Islet of Langerhans (tissue), 1 donor: ENCODE measurements at regions not wholly inside any gene's neighbourhood (a gene's known extent, or its start where the extent isn't known, plus 50 kb on each side); places are given as distances from the start of the nearest gene placed in this dataset.

Source experiments
- FAIRE-seq: peaks from one replicate; lab custom pipeline; 2011; peaks lifted over from hg19 to GRCh38; lab: Jason Lieb, UNC

- no peak for FAIRE-seq
Observed at GRCh38 chr6:87936065-87936464, 111.6 kb upstream of the SPACA1 start.

- FAIRE-seq: no peak
Observed at GRCh38 chr6:87935196-87935595, 112.4 kb upstream of the SPACA1 start.

DNA sequence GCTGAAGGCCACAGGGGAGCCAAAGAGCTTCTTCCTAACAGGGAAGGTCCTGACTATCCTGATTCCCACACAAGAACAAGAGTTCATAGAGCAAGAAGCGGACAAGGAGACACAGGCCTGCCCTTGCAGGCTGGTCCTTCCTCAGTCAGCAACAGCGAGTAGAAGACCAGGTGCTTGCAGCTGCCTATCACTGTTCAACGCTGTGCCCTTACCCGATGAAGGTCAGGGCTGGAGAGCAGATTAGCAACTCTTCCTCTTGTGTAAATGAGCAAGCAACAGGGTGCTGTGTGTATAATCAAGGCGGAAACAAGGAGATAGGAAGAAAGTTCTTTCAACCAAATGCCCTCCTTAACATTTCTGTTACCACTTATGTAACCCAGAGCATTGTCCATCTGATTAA lies 115.3 kb upstream of the SPACA1 start:
- no peak for FAIRE-seq

- no peak for FAIRE-seq
Observed at GRCh38 chr6:87929843-87930288, 117.8 kb upstream of the SPACA1 start.

- FAIRE-seq: no peak
Observed at GRCh38 chr6:87926687-87927086, 121.0 kb upstream of the SPACA1 start.

DNA sequence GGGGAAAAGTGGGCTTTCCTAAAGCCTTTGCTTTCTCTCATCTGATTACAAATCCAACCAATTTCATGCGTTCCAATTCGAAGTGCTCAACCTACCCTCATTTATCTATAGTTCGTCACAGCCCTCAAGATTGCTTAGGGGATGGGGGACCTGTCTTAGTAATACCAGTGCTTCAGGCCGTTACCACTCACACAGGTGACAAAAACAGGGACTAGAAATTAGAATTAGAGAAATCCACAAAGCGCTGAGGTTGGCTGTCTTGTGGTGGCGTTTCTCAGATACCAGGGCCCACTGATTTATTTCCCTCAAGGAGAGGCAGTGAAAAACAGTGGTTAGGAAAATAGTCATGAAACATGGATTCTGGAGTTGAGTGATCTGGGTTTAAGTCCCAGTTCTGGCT lies 121.6 kb upstream of the SPACA1 start:
- no peak for FAIRE-seq

GRCh38 chr6:87925373-87926060 lies 122.1 kb upstream of the SPACA1 start:
- FAIRE-seq: no peak

DNA sequence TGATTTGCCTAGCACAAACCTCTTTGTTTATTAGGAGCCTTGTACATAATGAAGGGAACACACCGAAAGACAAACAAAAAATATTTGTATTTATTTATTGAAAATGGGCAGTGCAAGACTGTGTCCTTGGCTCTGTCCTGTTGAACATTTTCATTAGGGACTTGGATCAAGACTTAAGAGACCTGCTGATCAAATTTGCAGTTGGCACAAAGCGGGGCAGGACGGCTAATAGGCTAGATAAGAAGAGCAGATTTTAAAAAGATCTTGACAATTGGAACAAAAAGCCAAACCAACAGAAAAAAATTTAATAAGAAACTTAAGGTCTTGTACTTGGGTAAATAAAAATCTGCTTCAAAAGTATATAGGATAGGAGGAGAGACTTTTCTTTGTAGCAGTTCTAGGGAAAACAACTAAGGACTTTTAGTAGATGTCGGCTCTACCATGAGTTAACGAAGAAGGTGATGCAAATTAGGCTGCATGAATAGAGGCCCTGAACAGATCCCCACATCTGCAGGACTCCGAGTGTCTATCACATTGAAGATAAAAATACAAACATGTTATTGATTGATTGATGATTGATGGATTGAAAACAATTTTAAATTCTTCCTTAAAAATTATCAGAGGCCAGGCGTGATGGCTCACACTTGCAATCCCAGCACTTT lies 124.1 kb upstream of the SPACA1 start:
- FAIRE-seq: no peak

DNA sequence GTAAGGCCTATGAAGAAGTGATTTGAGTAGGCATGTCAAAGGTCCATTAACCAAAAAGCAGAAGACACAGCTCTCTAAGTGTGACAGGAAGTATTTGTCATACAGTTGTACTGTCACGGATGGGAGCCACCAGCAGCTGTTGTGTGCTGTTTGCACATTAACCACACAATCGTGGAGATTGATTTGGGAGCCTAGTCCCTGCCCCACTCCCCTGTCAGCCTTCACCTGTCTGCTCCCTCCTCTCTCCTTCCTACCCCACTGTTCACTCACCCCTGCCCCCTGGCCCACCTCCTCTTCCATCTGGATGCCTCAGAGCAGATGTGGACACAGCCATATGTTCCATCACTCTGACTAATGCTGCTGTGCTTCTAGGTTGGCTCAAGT lies 124.7 kb upstream of the SPACA1 start:
- FAIRE-seq: no peak

DNA sequence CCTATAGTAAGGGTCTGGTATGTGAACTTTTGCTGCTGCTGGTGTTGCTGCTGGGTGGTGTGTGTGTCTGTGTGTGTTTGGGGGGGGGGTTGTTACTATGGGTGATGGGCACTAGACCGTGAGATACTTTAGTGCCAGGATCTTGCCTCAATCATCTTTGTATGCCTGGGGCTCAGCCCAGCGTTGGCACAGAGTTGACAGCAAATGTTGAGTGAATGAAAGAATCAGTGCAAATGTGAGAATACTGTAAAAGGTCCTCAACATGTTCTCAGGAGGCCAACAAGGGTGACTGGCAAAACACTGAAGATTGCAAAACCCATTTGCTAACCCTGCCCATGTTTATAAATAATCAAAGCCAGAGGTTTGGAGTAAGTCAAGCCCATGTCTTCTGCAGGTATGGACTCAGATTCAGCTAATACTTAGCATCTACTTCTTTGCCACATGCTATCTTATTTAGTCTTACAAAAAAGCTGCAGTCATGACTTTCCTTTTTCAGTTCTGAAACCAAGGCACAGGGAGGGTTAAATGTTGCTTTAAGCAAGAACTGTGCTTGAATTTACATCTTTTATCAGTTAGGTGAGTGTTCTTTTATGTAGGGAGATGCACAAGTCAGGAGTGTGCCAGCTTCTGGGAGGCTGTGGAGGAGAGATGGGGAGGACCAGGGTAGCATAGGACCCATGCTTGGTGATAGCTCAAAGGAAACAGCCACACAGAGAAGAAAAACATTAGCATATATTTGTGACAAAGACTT lies 125.3 kb upstream of the SPACA1 start:
- FAIRE-seq: no peak

GRCh38 chr6:87921034-87921433 lies 126.6 kb upstream of the SPACA1 start:
- FAIRE-seq: no peak

DNA sequence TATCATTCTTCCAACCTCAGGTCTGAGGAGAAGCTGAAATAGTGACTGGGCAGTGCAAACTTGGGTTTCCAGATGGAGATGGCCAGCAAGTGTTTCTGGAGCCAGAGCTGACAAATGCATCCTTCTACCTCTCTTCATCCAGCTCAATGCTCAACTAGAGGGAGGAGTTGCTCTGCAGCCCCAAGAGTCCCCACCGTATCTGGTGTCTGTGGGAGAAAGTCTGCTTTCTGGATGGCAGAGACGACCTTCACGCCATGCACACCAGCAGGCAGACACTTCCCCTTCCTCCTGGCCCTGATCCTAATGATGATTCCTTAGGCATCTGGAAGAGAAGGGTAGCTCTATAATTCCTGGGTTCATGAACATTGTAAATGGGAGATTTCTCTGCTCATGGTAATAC lies 127.4 kb upstream of the SPACA1 start:
- no peak for FAIRE-seq

DNA sequence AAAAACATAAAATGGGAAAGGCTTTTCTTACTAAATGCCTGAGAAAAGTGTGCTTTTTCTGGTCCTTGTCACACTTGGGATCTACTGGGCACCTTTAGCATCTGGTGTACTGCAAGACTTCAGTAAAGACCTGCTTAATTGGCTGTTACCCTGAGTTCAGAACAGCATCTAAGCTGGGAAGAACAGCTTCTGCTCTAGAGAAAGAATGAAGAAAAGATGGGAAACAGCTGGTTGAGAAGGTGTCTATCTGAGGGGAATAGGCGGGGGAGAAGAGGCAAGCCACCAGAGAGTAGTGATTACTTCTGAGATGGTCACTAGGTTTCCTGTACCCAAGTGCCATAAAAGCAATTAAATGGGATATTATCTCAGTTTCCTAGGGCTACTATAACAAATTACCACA lies 128.2 kb upstream of the SPACA1 start:
- FAIRE-seq: no peak

DNA sequence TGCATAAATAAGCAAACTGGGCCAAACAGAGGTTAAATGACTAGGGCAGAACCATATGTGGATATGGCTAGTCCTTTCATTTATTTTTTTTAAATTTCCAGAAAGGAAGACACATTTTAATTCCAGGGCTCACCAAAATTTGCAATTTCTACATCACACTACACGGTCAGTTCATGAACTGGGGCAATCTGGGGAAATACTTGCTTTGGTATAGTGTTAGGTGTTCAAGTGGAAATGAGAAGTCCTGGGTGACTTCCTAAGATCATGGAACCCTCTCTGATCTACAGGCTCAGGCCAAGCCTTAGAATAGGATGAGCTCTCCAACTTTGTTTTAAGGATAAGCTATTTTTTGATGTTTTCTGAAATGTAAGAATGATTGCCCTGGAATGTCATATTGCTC lies 128.6 kb upstream of the SPACA1 start:
- FAIRE-seq: no peak

DNA sequence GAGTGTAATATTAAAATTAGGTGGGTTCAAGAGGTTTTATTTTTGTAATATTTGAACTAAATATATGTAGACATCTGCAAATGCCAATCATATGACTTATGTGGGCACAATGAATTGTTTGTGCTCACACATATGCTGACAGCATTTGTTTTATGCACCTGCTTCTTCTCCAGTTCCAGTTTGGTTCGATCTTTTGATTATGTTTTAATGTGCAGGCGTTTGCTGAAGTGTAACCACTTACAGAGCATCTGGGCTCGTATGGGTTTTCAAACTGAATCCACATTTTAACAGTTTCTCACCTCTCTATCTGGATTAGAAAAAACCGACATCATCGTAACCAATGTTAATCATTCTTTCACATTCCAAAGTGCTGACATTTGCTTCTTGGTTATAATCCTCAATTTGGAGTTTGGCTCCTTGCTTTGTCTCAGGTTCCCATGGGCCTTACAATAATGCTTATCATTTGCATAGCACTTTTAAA lies 129.1 kb upstream of the SPACA1 start:
- no peak for FAIRE-seq

- FAIRE-seq: no peak
Observed at GRCh38 chr6:87917886-87918285, 129.8 kb upstream of the SPACA1 start.

- no peak for FAIRE-seq
Observed at GRCh38 chr6:87916446-87916845, 131.2 kb upstream of the SPACA1 start.

DNA sequence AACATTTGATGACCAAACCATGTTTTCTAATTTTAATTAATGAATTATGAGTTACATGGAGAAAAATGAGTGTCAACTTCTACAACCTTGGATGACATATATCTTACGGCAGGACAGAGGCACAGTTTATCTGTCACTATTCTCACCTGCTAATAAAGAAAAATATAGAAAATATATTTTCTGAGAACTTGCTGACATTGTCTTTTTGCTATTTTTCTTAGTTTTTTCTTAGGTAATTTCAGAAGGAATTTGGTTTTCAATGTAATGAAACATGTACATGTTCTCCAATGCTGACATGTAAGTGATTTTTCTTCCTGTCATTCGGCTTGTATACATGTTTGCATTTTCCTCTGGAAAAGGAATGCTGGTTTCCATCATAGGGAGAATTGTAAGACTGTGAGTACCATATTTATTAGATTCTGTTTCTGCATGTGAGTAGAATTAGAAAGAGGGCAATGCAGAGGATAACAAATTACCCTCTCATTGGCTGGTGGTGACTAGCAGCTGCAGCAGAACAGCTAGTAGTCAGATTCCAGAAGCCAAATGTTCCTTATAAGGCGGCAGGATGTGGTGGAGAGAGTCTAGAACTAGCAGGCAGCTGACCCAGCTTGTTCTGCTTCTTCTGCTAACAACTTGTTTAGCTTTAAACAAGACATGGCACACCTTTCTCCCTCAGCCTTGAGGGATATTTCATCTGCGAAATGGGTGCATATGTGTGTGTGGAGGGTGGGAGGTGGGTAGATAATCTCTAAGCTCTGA lies 132.8 kb upstream of the SPACA1 start:
- no peak for FAIRE-seq

GRCh38 chr6:87913974-87914373 lies 133.7 kb upstream of the SPACA1 start:
- no peak for FAIRE-seq

- FAIRE-seq: no peak
Observed at GRCh38 chr6:87912102-87912501, 135.5 kb upstream of the SPACA1 start.

- FAIRE-seq: no peak
Observed at GRCh38 chr6:87909849-87910248, 137.8 kb upstream of the SPACA1 start.

DNA sequence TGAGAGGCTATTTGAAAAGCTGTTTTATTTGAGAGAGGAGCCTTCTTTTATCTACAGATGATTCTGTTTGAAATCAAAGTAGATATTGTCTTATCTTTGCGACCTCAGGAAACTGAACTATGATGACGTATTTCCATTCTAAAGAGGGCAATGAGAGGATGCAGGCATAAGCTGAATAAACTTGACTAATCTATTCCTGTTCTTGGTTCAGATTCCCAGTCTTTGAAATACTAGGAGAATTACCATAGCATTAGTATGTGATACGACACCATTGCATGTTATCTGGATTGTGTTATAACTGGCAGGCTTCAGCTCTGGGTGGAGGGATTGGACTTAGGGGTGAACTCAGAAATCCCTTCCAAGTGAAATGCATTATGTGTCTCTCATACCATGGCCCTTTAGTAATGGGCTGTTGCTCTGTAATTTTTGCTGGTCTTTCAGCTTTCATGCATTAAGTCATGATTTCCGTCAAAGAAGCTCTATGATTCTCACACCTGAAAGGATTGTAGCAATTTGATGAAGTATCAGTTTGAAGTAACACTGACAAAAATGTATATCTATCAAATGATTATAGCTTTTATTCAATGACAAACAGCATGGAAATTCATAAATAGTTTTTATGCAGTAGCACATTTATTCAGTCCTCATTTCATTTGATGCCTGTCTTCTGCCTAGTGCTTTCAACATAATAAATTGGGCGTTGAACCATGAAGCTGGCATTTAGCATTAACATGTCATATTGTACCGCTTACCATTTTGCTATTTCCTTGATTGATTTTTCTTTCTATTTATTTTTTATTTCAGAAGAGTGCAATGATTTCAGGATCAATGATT lies 138.4 kb upstream of the SPACA1 start:
- peak; percentile 45 for FAIRE-seq
